NCI-H1092 (cell line): ENCODE measurements at regions not wholly inside any gene's neighbourhood (a gene's known extent, or its start where the extent isn't known, plus 50 kb on each side); places are given as distances from the start of the nearest gene placed in this dataset.

ENCODE experiments used
- DNase-seq: peaks from one replicate; lab custom pipeline; 2025; lab: John Stamatoyannopoulos, UW

DNA sequence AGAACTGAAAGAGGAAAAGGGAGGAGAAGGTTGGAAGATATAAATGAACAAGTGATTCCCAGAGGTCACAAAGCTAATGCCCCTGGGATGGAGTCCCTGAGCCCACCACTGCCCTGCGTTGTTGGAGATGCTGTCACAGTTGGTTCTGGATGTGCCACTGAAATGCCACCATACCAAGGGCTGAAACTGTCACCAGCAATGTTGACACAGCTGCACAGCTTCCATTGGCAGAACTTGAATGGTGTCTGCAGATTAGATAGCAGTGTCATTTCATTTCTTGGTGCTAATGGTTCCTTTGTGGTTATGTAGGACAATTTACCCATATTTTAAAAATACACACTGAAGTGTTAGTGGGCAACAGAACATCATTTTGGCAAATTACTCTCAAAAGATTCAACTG is 120.7 kb downstream of the TBXT start:
- no peak for DNase-seq

DNA sequence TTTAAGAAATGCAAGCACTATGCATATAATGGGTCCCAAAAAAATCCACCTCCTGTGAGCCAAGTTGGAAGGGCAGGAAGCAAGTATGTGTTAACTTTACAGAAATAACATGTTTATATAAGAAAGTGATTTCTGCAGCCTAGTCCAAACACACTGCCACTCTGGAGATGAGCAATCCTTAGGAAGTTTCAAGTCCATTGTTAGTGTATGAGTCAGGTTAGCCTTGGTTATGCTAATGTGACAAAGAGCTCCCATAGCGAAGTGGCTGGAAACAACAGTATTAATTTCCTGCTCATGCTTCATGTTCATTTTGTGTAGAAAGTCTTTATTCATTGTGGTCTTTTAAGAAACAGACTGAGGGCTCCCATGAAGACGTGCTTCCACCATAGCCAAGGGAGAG is 121.4 kb downstream of the TBXT start:
- DNase-seq: no peak

DNA sequence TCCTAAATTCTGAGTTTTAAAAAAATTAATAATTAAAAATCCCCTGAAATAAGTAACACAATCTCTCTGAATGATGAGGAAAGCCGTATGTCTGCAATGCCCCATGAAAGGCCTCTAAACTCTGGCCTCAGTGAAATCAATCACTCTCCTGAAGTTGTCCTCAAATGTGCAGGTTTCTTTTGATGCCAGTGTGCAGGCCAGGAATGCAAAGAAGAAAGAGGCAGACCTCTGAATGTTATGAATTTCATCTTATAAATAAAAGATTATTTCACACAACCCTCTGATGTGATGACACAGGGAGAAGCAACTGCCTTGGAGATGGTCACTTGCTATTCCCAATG is 121.8 kb downstream of the TBXT start:
- no peak for DNase-seq

GRCh38 chr6:166045173-166045859 is 122.3 kb downstream of the TBXT start:
- no peak for DNase-seq

- DNase-seq: no peak
Observed at GRCh38 chr6:166041277-166041676, 126.4 kb downstream of the TBXT start.

- DNase-seq: no peak
Observed at GRCh38 chr6:166040292-166040691, 127.4 kb downstream of the TBXT start.

GRCh38 chr6:166036316-166037095 is 131.1 kb downstream of the TBXT start:
- no peak for DNase-seq

GRCh38 chr6:166032366-166033200 is 135.1 kb downstream of the TBXT start:
- DNase-seq: no peak

GRCh38 chr6:166031275-166031674 is 136.4 kb downstream of the TBXT start:
- no peak for DNase-seq

DNA sequence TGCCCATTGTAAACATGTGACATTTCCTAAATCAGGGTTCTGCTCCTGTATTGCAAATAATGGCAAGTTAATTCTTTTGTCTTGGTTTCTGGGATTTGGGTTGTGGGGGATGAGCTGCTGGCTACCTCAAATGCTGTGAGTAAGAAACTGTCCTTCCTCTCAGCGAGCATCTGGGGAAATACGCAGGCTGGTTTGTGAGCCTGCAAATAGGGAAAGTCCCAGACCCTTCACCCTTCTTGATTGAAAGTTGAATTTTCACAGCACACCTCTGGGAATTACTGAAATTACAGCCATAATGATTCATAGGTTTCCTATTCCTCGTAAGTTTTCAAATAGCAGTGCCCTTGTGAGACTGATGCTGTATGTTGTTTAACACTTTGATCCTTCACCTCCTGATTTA is 138.1 kb downstream of the TBXT start:
- no peak for DNase-seq

GRCh38 chr6:166027761-166028160 is 139.9 kb downstream of the TBXT start:
- no peak for DNase-seq

DNA sequence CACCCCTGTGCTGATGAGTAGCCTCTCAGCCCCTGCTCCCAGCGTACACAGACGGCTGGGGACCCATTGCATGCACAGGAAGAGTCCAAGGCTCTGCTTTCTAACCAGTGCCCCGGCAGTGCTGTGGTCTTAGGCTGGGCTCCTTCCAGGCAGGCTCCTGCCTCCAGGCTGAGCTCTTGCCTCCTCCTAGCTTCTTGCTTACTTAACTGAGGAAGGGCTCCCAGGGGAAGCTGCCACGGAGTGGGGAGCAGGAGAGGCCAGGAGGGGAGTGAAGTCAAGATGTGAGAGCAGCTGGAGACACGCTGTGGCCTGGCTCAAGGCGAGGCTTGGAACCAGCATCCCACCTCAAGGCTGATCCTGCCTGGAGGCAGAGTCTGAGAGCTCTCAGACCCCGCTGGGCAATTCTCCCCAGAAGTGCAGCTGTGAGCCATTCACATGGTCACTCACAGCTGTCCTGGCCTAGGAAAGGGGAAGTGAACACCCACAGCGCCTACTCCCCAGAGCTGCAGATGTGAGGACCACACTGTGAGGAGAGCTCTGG is 141.0 kb downstream of the TBXT start:
- no peak for DNase-seq

DNA sequence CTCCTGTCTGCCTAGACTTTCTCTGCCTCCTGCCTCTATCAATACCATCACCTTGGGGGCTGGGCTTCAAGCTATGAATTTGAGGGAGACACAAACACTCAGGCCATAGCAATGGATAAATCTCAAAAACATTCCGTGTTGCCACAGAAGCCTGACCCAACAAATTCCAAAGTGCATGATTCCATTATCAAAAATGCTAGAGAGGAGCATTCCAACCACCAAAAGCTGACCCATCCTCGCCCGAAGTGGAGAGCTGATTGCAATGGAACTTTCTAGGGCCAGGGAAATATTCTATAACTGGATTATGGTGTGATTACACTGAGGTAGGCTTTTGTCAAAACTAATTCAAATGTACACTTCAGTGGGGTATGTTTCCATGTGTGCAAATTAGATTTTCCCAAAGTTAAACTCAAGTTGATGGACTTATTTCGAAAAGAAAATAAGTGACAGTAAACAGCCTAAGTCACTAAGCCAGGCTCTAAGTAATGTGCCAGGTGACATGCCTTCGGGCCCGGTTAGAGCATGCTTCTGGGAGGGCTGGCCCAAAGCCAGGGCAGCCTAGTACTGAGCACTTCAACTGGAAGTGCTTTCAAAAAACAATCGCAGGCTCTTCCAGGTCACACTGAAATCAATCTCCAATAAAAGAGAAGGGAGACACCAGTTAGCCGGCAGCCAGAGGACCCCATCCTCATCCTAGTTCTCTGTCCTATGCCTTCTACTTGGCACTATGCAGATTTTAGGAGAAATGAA is 142.3 kb downstream of the TBXT start:
- no peak for DNase-seq

- DNase-seq: no peak
Observed at GRCh38 chr6:166024252-166024651, 143.4 kb downstream of the TBXT start.

- DNase-seq: no peak
Observed at GRCh38 chr6:166023273-166023989, 144.2 kb downstream of the TBXT start.

DNA sequence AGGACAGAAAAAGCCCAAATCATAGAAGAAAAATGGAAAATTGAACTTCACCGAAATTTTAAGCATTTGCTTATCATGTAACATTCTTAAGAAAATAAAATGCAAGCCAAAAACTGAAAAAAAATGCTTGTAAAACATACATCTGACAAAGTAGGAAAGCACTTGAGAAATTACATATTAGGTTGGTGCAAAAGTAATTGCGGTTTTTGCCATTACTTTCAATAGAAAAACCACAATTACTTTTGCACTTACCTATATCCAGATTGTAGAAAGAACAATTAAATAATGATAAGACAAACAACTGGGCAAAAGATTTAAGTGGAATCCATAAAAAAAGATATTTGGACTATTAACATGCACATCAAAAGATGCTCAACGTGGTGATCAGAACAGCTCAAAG is 146.2 kb downstream of the TBXT start:
- DNase-seq: no peak

- DNase-seq: no peak
Observed at GRCh38 chr6:166019214-166019613, 148.4 kb downstream of the TBXT start.

DNA sequence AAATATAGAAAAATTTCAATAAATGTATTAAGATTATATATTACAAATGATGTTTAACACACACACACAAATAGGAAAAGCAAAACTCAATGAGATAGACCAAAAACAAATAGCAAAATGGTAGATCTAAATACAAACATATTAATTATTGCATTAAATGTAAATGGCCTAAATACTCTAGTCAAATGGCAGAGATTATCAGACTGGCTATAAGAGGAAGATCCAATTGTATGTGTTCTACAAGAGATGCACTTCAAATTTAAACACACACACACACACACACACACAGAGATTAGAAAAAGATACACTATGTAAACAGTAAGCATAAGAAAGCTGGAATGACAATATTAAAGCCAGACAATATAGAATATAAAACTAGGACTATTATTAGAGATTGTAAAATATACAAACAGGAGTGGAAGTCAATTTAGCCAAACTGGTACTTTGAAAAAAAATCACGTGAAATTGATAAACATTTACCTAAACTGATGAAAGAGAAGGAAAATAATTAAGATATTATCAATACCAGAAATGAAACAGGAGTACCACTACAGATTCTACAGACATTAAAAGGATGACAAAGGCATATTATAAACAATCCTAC is 150.5 kb downstream of the TBXT start:
- no peak for DNase-seq

GRCh38 chr6:166014966-166015365 is 152.7 kb downstream of the TBXT start:
- DNase-seq: no peak

DNA sequence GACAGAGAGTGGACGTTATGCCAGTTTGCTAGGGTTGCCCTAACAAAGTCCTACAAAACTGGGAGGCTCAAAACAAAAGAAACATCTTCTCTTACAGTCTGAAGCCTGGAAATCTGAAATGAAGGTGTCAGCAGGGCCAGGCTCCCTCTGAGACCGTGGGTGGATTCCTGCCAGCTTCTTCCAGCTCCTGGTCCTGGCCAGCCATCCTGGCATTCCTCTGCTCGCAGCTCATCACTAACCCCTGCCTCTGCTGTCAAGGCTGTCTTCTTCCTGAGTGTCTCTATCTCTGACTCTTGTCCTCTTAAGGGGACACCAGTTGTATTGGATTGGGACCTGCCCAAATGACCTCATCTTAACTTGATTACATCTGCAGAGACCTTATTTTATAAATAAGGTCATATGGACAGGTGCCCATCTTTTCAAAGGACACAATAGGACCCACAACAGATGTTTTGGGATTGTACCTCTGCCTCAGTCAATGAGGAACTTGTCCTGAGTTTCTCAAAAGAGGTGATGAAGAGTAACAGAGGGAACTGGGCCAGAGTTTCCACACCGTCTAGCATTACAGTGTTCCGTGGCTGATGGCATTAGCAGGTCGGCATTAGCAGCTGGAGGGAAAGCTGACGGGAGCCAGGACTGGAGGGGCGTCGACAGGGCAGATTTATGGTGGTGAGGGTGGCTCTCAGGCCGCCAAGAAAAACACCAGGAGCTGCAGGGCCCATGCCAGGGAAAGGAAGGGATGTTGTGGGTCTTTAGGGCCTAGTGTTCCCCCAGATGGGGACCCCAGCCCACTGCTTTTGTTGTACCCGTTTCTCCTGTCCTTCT is 157.3 kb downstream of the TBXT start:
- no peak for DNase-seq
